OCI-LY1 (cell line): ENCODE measurements at regions not wholly inside any gene's neighbourhood (a gene's known extent, or its start where the extent isn't known, plus 50 kb on each side); places are given as distances from the start of the nearest gene placed in this dataset.

ENCODE experiments used
- H2AFZ ChIP-seq: fragments of 200-600 bp; sonication (generic), shearing (Covaris generic); 2 replicates; pipeline ENCODE4 v1.6.0; 2014; ENCODE audit warnings: antibody characterized with exemption, mild to moderate bottlenecking, low read length
- H3F3A ChIP-seq: fragments of 200-600 bp; sonication (generic), shearing (Covaris generic); 2 replicates; pipeline ENCODE4 v1.6.0; 2014; ENCODE audit warnings: mild to moderate bottlenecking, antibody characterized with exemption, low read length, moderate library complexity; ENCODE audit not compliant: insufficient read depth
- H3K27ac ChIP-seq: fragments of 200-600 bp; sonication (generic); 2 replicates; pipeline ENCODE4 v1.5.1; 2014; ENCODE audit warnings: low read length, mixed run types, mild to moderate bottlenecking, low read depth; ENCODE audit not compliant: poor library complexity, severe bottlenecking
- H3K27me3 ChIP-seq: fragments of 200-600 bp; sonication (generic); 2 replicates; pipeline ENCODE4 v1.6.0; 2014; ENCODE audit warnings: antibody characterized with exemption, mild to moderate bottlenecking, low read length, moderate library complexity; ENCODE audit not compliant: insufficient read depth
- H3K36me3 ChIP-seq: fragments of 200-600 bp; sonication (generic); 2 replicates; pipeline ENCODE4 v1.6.1; 2014; ENCODE audit warnings: mild to moderate bottlenecking, antibody characterized with exemption, low read length, moderate library complexity, mixed read lengths; ENCODE audit not compliant: insufficient read depth
- H3K4me1 ChIP-seq: fragments of 200-600 bp; sonication (generic); 2 replicates; pipeline ENCODE4 v1.5.1; 2014; ENCODE audit warnings: mild to moderate bottlenecking, low read length, moderate library complexity; ENCODE audit not compliant: insufficient read depth, severe bottlenecking
- H3K4me2 ChIP-seq: fragments of 200-600 bp; sonication (generic), shearing (Covaris generic); 2 replicates; pipeline ENCODE4 v1.6.1; 2014; ENCODE audit warnings: low read length
- H3K4me3 ChIP-seq: fragments of 200-600 bp; sonication (generic); 2 replicates; pipeline ENCODE4 v1.5.1; 2014; ENCODE audit warnings: low read length, low read depth, mild to moderate bottlenecking, mixed read lengths; ENCODE audit not compliant: poor library complexity, severe bottlenecking
- H3K79me2 ChIP-seq: fragments of 200-600 bp; shearing (Covaris generic); 2 replicates; pipeline ENCODE4 v1.6.1; 2016; ENCODE audit warnings: mixed run types, low read length, mixed read lengths; ENCODE audit not compliant: insufficient read depth
- H3K9ac ChIP-seq: fragments of 200-600 bp; sonication (generic), shearing (Covaris generic); 2 replicates; pipeline ENCODE4 v1.6.1; 2014; ENCODE audit warnings: mild to moderate bottlenecking, low read length, mixed read lengths
- H3K9me2 ChIP-seq: fragments of 200-600 bp; sonication (generic), shearing (Covaris generic); 2 replicates; pipeline ENCODE4 v1.6.1; 2014; ENCODE audit warnings: low read depth, mild to moderate bottlenecking, low read length, mixed read lengths
- H3K9me3 ChIP-seq: fragments of 200-600 bp; shearing (Covaris generic); 2 replicates; pipeline ENCODE4 v1.6.1; 2014; ENCODE audit warnings: low read length, mixed read lengths
- H4K20me1 ChIP-seq: fragments of 200-600 bp; sonication (generic), shearing (Covaris generic); 2 replicates; pipeline ENCODE4 v1.6.0; 2016; ENCODE audit warnings: mild to moderate bottlenecking, low read length; ENCODE audit not compliant: insufficient read depth
- CTCF ChIP-seq: fragments of 200-600 bp; sonication (generic), shearing (Covaris generic); IDR thresholded peaks from 2 replicates; pipeline ENCODE4 v1.5.1; 2017; ENCODE audit warnings: mild to moderate bottlenecking, antibody characterized with exemption, low read length, moderate library complexity, mixed read lengths
- EZH2 ChIP-seq: fragments of 200-600 bp; sonication (generic), shearing (Covaris generic); IDR thresholded peaks from 2 replicates; pipeline ENCODE4 v1.8.0; 2017; ENCODE audit warnings: borderline replicate concordance, mixed run types, mild to moderate bottlenecking, antibody characterized with exemption, low read length, moderate library complexity, mixed read lengths

GRCh38 chr2:187768995-187769394 lies 214.8 kb upstream of the TFPI start:
- H3K36me3 ChIP-seq, result no peaks in the 10 kb centered on the region
- no peaks in the 10 kb centered on the region for H3K9me2 ChIP-seq
- H3K79me2 ChIP-seq, result no peaks in the 10 kb centered on the region
- H3K9me3 ChIP-seq, result no peaks in the 10 kb centered on the region
- no peak overlapping the region for H3K4me3 ChIP-seq
- no peaks in the 10 kb centered on the region for H4K20me1 ChIP-seq
- H2AFZ ChIP-seq, result no peak overlapping the region
- H3F3A ChIP-seq, result no peaks in the 10 kb centered on the region
- TF ChIP-seq CTCF (no peak), EZH2 (no peak)
- H3K27me3 ChIP-seq, result no peaks in the 10 kb centered on the region
- no peak overlapping the region for H3K27ac ChIP-seq
- H3K4me1 ChIP-seq, result no peaks in the 10 kb centered on the region
- H3K4me2 ChIP-seq, result no peak overlapping the region
- H3K9ac ChIP-seq, result no peak overlapping the region

- no peaks in the 10 kb centered on the region for H3K27me3 ChIP-seq
- H3K4me1 ChIP-seq, result no peaks in the 10 kb centered on the region
- no peak overlapping the region for H3K4me2 ChIP-seq
- no peaks in the 10 kb centered on the region for H3K79me2 ChIP-seq
- H4K20me1 ChIP-seq, result no peaks in the 10 kb centered on the region
- H3K27ac ChIP-seq, result no peak overlapping the region
- H3F3A ChIP-seq, result no peaks in the 10 kb centered on the region
- no peaks in the 10 kb centered on the region for H3K9me2 ChIP-seq
- H3K4me3 ChIP-seq, result no peak overlapping the region
- no peak overlapping the region for H3K9ac ChIP-seq
- TF ChIP-seq EZH2 (no peak), CTCF (no peak)
- no peaks in the 10 kb centered on the region for H3K36me3 ChIP-seq
- H3K9me3 ChIP-seq, result no peaks in the 10 kb centered on the region
- H2AFZ ChIP-seq, result no peak overlapping the region
Observed at GRCh38 chr2:187769437-187769836, 215.2 kb upstream of the TFPI start.

DNA sequence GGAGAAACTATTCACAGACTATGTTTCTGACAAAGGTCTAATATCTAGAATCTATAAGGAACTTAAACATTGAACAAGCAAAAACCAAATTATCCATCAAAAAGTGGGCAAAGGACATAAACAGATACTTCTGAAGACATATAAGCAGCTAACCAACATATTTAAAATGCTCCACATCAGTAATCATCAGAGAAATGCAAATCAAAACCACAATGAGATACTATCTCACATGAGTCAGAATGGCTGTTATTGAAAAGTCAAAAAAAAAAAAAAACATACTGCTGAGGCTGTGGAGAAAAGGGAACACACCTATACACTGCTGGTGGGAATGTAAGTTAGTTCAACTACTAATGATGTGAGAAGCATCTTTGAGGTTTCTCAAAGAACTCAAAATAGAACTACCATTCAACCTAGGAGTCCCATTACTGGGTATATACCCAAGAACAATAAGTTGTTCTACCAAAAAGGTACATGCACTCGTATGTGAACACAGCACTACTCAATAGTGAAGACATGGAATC lies 220.4 kb upstream of the TFPI start:
- H2AFZ ChIP-seq, result no peak overlapping the region
- no peak overlapping the region for H3K4me2 ChIP-seq
- no peaks in the 10 kb centered on the region for H3K4me1 ChIP-seq
- no peaks in the 10 kb centered on the region for H3K9me3 ChIP-seq
- H3K27me3 ChIP-seq, result no peaks in the 10 kb centered on the region
- no peak overlapping the region for H3K4me3 ChIP-seq
- H4K20me1 ChIP-seq, result no peaks in the 10 kb centered on the region
- no peaks in the 10 kb centered on the region for H3K36me3 ChIP-seq
- TF ChIP-seq EZH2 (no peak), CTCF (no peak)
- no peak overlapping the region for H3K27ac ChIP-seq
- H3K79me2 ChIP-seq, result no peaks in the 10 kb centered on the region
- H3F3A ChIP-seq, result no peaks in the 10 kb centered on the region
- H3K9me2 ChIP-seq, result no peaks in the 10 kb centered on the region
- no peak overlapping the region for H3K9ac ChIP-seq
